Fibroblast of peridontal ligament (primary cell): ENCODE measurements at regions not wholly inside any gene's neighbourhood (a gene's known extent, or its start where the extent isn't known, plus 50 kb on each side); places are given as distances from the start of the nearest gene placed in this dataset.
A peak's percentile ranks its signal among the peaks of the same experiment; 100 is the strongest.
"Not testable (repeated sequence)": the region's sequence is repeated elsewhere in the genome, so short reads cannot be mapped to it uniquely, and the experiment has no call there.

Experiments
- DNase-seq: peaks from one replicate; pipeline ENCODE4 v3.0.0-alpha.2; 2010; ENCODE audit errors: extremely low read depth

GRCh38 chr5:163885117-163885516, 379.7 kb downstream of the MAT2B start:
- no peak for DNase-seq

- no peak for DNase-seq
Observed at GRCh38 chr5:163887854-163888253, 382.4 kb downstream of the MAT2B start.

GRCh38 chr5:163888366-163888765, 382.9 kb downstream of the MAT2B start:
- DNase-seq = peak; percentile 27

- peak; percentile 97 for DNase-seq
Observed at GRCh38 chr5:163889369-163889768, 383.9 kb downstream of the MAT2B start.

- DNase-seq = no peak
Observed at GRCh38 chr5:163890261-163890660, 384.8 kb downstream of the MAT2B start.

- peak; percentile 92 for DNase-seq
Observed at GRCh38 chr5:163893281-163893680, 387.9 kb downstream of the MAT2B start.

GRCh38 chr5:163894645-163895044, 389.2 kb downstream of the MAT2B start:
- peak; percentile 84 for DNase-seq

- DNase-seq = no peak
Observed at GRCh38 chr5:163898873-163899272, 393.5 kb downstream of the MAT2B start.

- DNase-seq = not testable (repeated sequence)
Observed at GRCh38 chr5:163907783-163908182, 402.4 kb downstream of the MAT2B start.

- no peak for DNase-seq
Observed at GRCh38 chr5:163908253-163908652, 402.8 kb downstream of the MAT2B start.

- DNase-seq = peak; percentile 81
Observed at GRCh38 chr5:163910226-163910625, 404.8 kb downstream of the MAT2B start.

- DNase-seq = no peak
Observed at GRCh38 chr5:163912046-163912445, 406.6 kb downstream of the MAT2B start.

GRCh38 chr5:163913548-163913947, 408.1 kb downstream of the MAT2B start:
- peak; percentile 86 for DNase-seq

- no peak for DNase-seq
Observed at GRCh38 chr5:163914910-163915309, 409.5 kb downstream of the MAT2B start.

- peak; percentile 49 for DNase-seq
Observed at GRCh38 chr5:163915481-163915961, 410.1 kb downstream of the MAT2B start.

- DNase-seq = no peak
Observed at GRCh38 chr5:163916376-163916775, 411.0 kb downstream of the MAT2B start.

GRCh38 chr5:163916861-163917260, 411.4 kb downstream of the MAT2B start:
- DNase-seq = no peak

- no peak for DNase-seq
Observed at GRCh38 chr5:163917747-163918146, 412.3 kb downstream of the MAT2B start.

GRCh38 chr5:163934990-163935389, 429.6 kb downstream of the MAT2B start:
- not testable (repeated sequence) for DNase-seq

- no peak for DNase-seq
Observed at GRCh38 chr5:163938595-163938994, 433.2 kb downstream of the MAT2B start.

- no peak for DNase-seq
Observed at GRCh38 chr5:163941079-163941478, 435.7 kb downstream of the MAT2B start.

GRCh38 chr5:163943546-163943945, 438.1 kb downstream of the MAT2B start:
- peak; percentile 79 for DNase-seq

GRCh38 chr5:163944738-163945137, 439.3 kb downstream of the MAT2B start:
- DNase-seq = no peak

GRCh38 chr5:163947848-163948666, 442.6 kb downstream of the MAT2B start:
- no peak for DNase-seq
